HCT116 (cell line): ENCODE measurements at regions not wholly inside any gene's neighbourhood (a gene's known extent, or its start where the extent isn't known, plus 50 kb on each side); places are given as distances from the start of the nearest gene placed in this dataset.

ENCODE experiments used
- ATAC-seq: fragments of 200-7000 bp; cut with Tn5 transposase; 2 replicates; pipeline ENCODE4 v1.9.1; 2020; ENCODE audit warnings: mild to moderate bottlenecking, moderate library complexity
- BruUV-seq: library from RNA; stranded (reverse); fragments of 400-500 nt; replicated peaks from 2 replicates; lab custom pipeline; 2021; lab: Mats Ljungman, UMichigan
- CTCF ChIA-PET: fragments of 300-600 bp; sonication (Branson Sonifier 250); formaldehyde crosslinking; loops from one replicate; lab custom pipeline; 2021; ENCODE audit warnings: antibody characterized with exemption; lab: Charles Lee
- POLR2A ChIA-PET: fragments of 300-600, 350-600 bp; sonication (Branson Sonifier 250); formaldehyde crosslinking; loops from one replicate; lab custom pipeline; 2021; ENCODE audit warnings: antibody characterized with exemption; lab: Charles Lee
- RAD21 ChIA-PET, 2 experiments: fragments of 300-600 bp; sonication (Branson Sonifier 250); formaldehyde crosslinking; loops; one replicate each; lab custom pipeline; 2023; ENCODE audit warnings: low total read pairs in 2 of 2; ENCODE audit not compliant: uncharacterized antibody in 2 of 2, unreplicated experiment in 2 of 2, low non-redundant PET in 1 of 2; lab: Charles Lee
- DNase-seq: peaks from one replicate; pipeline ENCODE4 v3.0.0-alpha.2; 2010; ENCODE audit warnings: low read depth, low spot score
- H2AFZ ChIP-seq: fragments of 200-600 bp; shearing (Covaris generic), sonication (generic); 2 replicates; pipeline ENCODE4 v1.6.1; 2017; ENCODE audit warnings: low read depth, mixed run types, mixed read lengths, antibody characterized with exemption, low read length; ENCODE audit not compliant: poor library complexity, severe bottlenecking
- H3K27ac ChIP-seq: 2 replicates; pipeline ENCODE4 v1.5.1; 2012; ENCODE audit warnings: low read depth, low read length
- H3K27me3 ChIP-seq: fragments of 200-600 bp; sonication (generic); 2 replicates; pipeline ENCODE4 v1.6.1; 2016; ENCODE audit warnings: mixed run types, low read length, mixed read lengths; ENCODE audit not compliant: insufficient read depth
- H3K36me3 ChIP-seq, 2 experiments: fragments of 200-500 bp in 1 of 2; fragments of 200-600 bp in 1 of 2; sonication (Bioruptor generic) in 1 of 2; sonication (generic) in 1 of 2; 2 replicates each; pipeline versions ENCODE4 v1.5.1 to v1.6.1; 2014 to 2016; ENCODE audit warnings: low read length in 2 of 2, inconsistent platforms in 1 of 2, mixed read lengths in 1 of 2, mixed run types in 1 of 2; ENCODE audit not compliant: insufficient read depth in 2 of 2, control insufficient read depth in 1 of 2
- H3K4me1 ChIP-seq, 2 experiments: fragments of 200-600 bp in 1 of 2; sonication (generic) in 1 of 2; 2 replicates each; pipeline versions ENCODE4 v1.5.1 to v1.6.1; 2012 to 2017; ENCODE audit warnings: low read length in 2 of 2, inconsistent platforms in 1 of 2, mild to moderate bottlenecking in 1 of 2, mixed read lengths in 1 of 2, mixed run types in 1 of 2, moderate library complexity in 1 of 2; ENCODE audit not compliant: insufficient read depth in 2 of 2, control insufficient read depth in 1 of 2
- H3K4me2 ChIP-seq: fragments of 200-600 bp; sonication (generic); 2 replicates; pipeline ENCODE4 v1.6.1; 2017; ENCODE audit warnings: mixed run types, low read length, mixed read lengths
- H3K4me3 ChIP-seq, 2 experiments: fragments of 200-600 bp in 1 of 2; sonication (generic) in 1 of 2; replicated peaks in 1 of 2; 2 replicates each; pipeline ENCODE4 v1.5.1; 2011 to 2016; ENCODE audit warnings: low read length in 2 of 2, control low read depth in 1 of 2, low read depth in 1 of 2, mild to moderate bottlenecking in 1 of 2, mixed read lengths in 1 of 2, mixed run types in 1 of 2
- H3K79me2 ChIP-seq: fragments of 200-600 bp; sonication (generic); 2 replicates; pipeline ENCODE4 v1.6.1; 2017; ENCODE audit warnings: mild to moderate bottlenecking, mixed run types, low read length, moderate library complexity, mixed read lengths; ENCODE audit not compliant: insufficient read depth
- H3K9ac ChIP-seq: fragments of 200-600 bp; sonication (generic); 2 replicates; pipeline ENCODE4 v1.6.1; 2016; ENCODE audit warnings: low read length, mixed read lengths
- H3K9me2 ChIP-seq: fragments of 200-600 bp; sonication (generic), shearing (Covaris generic); 2 replicates; pipeline ENCODE4 v1.6.1; 2017; ENCODE audit warnings: mixed run types, mild to moderate bottlenecking, moderate library complexity; ENCODE audit not compliant: insufficient read depth
- H3K9me3 ChIP-seq, 2 experiments: fragments of 200-500 bp in 1 of 2; fragments of 200-600 bp in 1 of 2; sonication (Bioruptor generic) in 1 of 2; sonication (generic) in 1 of 2; 2 replicates each; pipeline ENCODE4 v1.6.1; 2014 to 2017; ENCODE audit warnings: low read length in 2 of 2, mixed read lengths in 2 of 2, inconsistent platforms in 1 of 2, low read depth in 1 of 2, mild to moderate bottlenecking in 1 of 2, mixed run types in 1 of 2, moderate library complexity in 1 of 2; ENCODE audit not compliant: control insufficient read depth in 1 of 2, insufficient read depth in 1 of 2
- H4K20me1 ChIP-seq: fragments of 200-600 bp; sonication (generic), shearing (Covaris generic); 2 replicates; pipeline ENCODE4 v1.6.1; 2017; ENCODE audit warnings: mixed run types, mild to moderate bottlenecking, moderate library complexity; ENCODE audit not compliant: insufficient read depth
- CTCF ChIP-seq, 3 experiments: fragments of 200-600 bp in 1 of 3; sonication (generic) in 1 of 3; IDR thresholded peaks in 2 of 3; conservative IDR thresholded peaks in 1 of 3; 2 replicates each; pipeline ENCODE4 v1.5.1; 2012 to 2017; ENCODE audit warnings: low read depth in 2 of 3, low read length in 2 of 3, antibody characterized with exemption in 1 of 3, borderline replicate concordance in 1 of 3, control low read depth in 1 of 3, mild to moderate bottlenecking in 1 of 3, mixed read lengths in 1 of 3, mixed run types in 1 of 3, moderate library complexity in 1 of 3; ENCODE audit not compliant: insufficient read depth in 1 of 3
- EGR1 ChIP-seq: IDR thresholded peaks from 2 replicates; pipeline ENCODE4 v1.6.1; 2012; ENCODE audit warnings: low read depth
- ELF1 ChIP-seq: IDR thresholded peaks from 2 replicates; pipeline ENCODE4 v1.6.1; 2012; ENCODE audit warnings: low read depth, borderline replicate concordance
- FOSL1 ChIP-seq: IDR thresholded peaks from 2 replicates; pipeline ENCODE4 v1.6.1; 2012; ENCODE audit warnings: low read depth
- JUND ChIP-seq: IDR thresholded peaks from 2 replicates; pipeline ENCODE4 v1.6.1; 2012
- POLR2A ChIP-seq: IDR thresholded peaks from 2 replicates; pipeline ENCODE4 v1.7.0; 2011; ENCODE audit warnings: borderline replicate concordance; ENCODE audit not compliant: insufficient read depth, insufficient read length; ENCODE audit errors: extremely low read depth
- POLR2AphosphoS5 ChIP-seq: IDR thresholded peaks from 2 replicates; pipeline ENCODE4 v1.6.1; 2011; ENCODE audit warnings: mild to moderate bottlenecking, low read depth, low read length, moderate library complexity
- RAD21 ChIP-seq: IDR thresholded peaks from 2 replicates; pipeline ENCODE4 v1.6.1; 2012; ENCODE audit warnings: low read depth, mild to moderate bottlenecking
- SIN3A ChIP-seq: IDR thresholded peaks from 2 replicates; pipeline ENCODE4 v1.6.1; 2012; ENCODE audit warnings: low read depth
- TCF7L2 ChIP-seq: IDR thresholded peaks from 2 replicates; pipeline ENCODE4 v1.7.0; 2011; ENCODE audit warnings: borderline replicate concordance, inconsistent platforms; ENCODE audit not compliant: insufficient read depth, insufficient read length; ENCODE audit errors: extremely low read depth
- intact Hi-C: fragments of 100-400 bp; cut with micrococcal nuclease; formaldehyde crosslinking; loops from 2 replicates; pipeline ENCODE4 v1.10.0; 2022

GRCh38 chr10:63770523-63770922 lies 249.3 kb downstream of the REEP3 start:
- Histone ChIP-seq H3K27ac (no peak overlapping the region), H3K9me2 (no peaks in the 10 kb centered on the region), H2AFZ (peak overlapping the region; percentile 29), H3K4me3 (no peak overlapping the region), H3K4me1 (no peaks in the 10 kb centered on the region), H3K9me3 (no peaks in the 10 kb centered on the region), H3K9ac (no peak overlapping the region), H3K36me3 (no peaks in the 10 kb centered on the region), H4K20me1 (no peaks in the 10 kb centered on the region), H3K4me2 (no peak overlapping the region), H3K27me3 (no peaks in the 10 kb centered on the region), H3K79me2 (no peaks in the 10 kb centered on the region)
- ATAC-seq (peak; percentile 73), DNase-seq (no peak)
- TF ChIP-seq EGR1 (no peak), CTCF (IDR thresholded peaks at IDR 0.05 in 2 of 3, conservative IDR thresholded peaks at IDR 0.05 in 1 of 3; ENCODE audit: borderline replicate concordance in 1 of 3, insufficient read depth in 1 of 3, low read depth in 2 of 3, low read length in 2 of 3) (0 out of 6 replicates have a peak, but pooled peaks of 2 of the 3 experiments have one; percentile 14), RAD21 (peak; percentile 23; the same call in 1 of the 2 replicates)
- ChIA-PET CTCF (interaction anchor here (1.9 kb wide), 1 partner anchor 50 kb away, joined by 6 read pairs; no protein-coding TSS in a partner anchor), RAD21 (no interaction called here), POLR2A (no interaction called here)
- intact Hi-C loops: no loop called here
- BruUV-seq: no TSS peak

- Histone ChIP-seq H3K4me1 (no peaks in the 10 kb centered on the region), H3K27ac (no peak overlapping the region), H3K36me3 (no peaks in the 10 kb centered on the region), H3K4me3 (no peak overlapping the region), H2AFZ (no peak overlapping the region), H3K27me3 (no peaks in the 10 kb centered on the region), H4K20me1 (no peaks in the 10 kb centered on the region), H3K9ac (no peak overlapping the region), H3K9me2 (no peaks in the 10 kb centered on the region), H3K9me3 (no peaks in the 10 kb centered on the region), H3K79me2 (no peaks in the 10 kb centered on the region), H3K4me2 (no peak overlapping the region)
- DNase-seq (no peak), ATAC-seq (no peak)
- ChIA-PET RAD21 (no interaction called here), CTCF (interaction anchor here (1.9 kb wide), 1 partner anchor 52 kb away, joined by 6 read pairs; no protein-coding TSS in a partner anchor), POLR2A (no interaction called here)
- BruUV-seq: no TSS peak
- intact Hi-C loops: no loop called here
- TF ChIP-seq ELF1: no peak
- TF ChIP-seq SIN3A: no peak
- TF ChIP-seq POLR2AphosphoS5: no peak
- no peak for TF ChIP-seq RAD21
- no peak for TF ChIP-seq POLR2A
- TF ChIP-seq FOSL1: no peak
- TF ChIP-seq JUND: no peak
- TF ChIP-seq TCF7L2: no peak
Measured at GRCh38 chr10:63772491-63772890, 251.3 kb downstream of the REEP3 start.
